Neutrophil (primary cell): ENCODE measurements at regions not wholly inside any gene's neighbourhood (a gene's known extent, or its start where the extent isn't known, plus 50 kb on each side); places are given as distances from the start of the nearest gene placed in this dataset.

Experiments
- H3K27ac ChIP-seq: fragments of 200-600 bp; sonication (generic); 2 replicates; pipeline ENCODE4 v1.5.1; 2016; ENCODE audit warnings: mild to moderate bottlenecking, moderate library complexity
- H3K27me3 ChIP-seq: fragments of 200-600 bp; sonication (generic); 2 replicates; pipeline ENCODE4 v1.6.0; 2016; ENCODE audit warnings: mild to moderate bottlenecking
- H3K36me3 ChIP-seq: fragments of 200-600 bp; sonication (generic); 2 replicates; pipeline ENCODE4 v1.5.1; 2017
- H3K4me1 ChIP-seq, 2 experiments: fragments of 200-600 bp in 1 of 2; sonication (generic) in 1 of 2; 1 replicate in 1 of 2; 2 replicates in 1 of 2; pipeline versions ENCODE4 v1.5.1 to v1.6.1; 2013 to 2016; ENCODE audit warnings: low read depth in 1 of 2, low read length in 1 of 2, mild to moderate bottlenecking in 1 of 2, moderate library complexity in 1 of 2; ENCODE audit not compliant: control insufficient read depth in 1 of 2, insufficient read depth in 1 of 2
- H3K4me3 ChIP-seq, 2 experiments: fragments of 200-600 bp in 1 of 2; sonication (generic) in 1 of 2; 1 replicate in 1 of 2; 2 replicates in 1 of 2; pipeline ENCODE4 v1.5.1; 2013 to 2016; ENCODE audit warnings: low read depth in 1 of 2, low read length in 1 of 2, mild to moderate bottlenecking in 1 of 2, moderate library complexity in 1 of 2
- H3K9me3 ChIP-seq: fragments of 200-600 bp; sonication (generic); 2 replicates; pipeline ENCODE4 v1.5.1; 2016
- CTCF ChIP-seq: fragments of 200-600 bp; sonication (generic); IDR thresholded peaks from 2 replicates; pipeline ENCODE4 v1.5.1; 2016; ENCODE audit warnings: antibody characterized with exemption

- Histone ChIP-seq H3K4me3 (no peak overlapping the region), H3K27me3 (no peaks in the 10 kb centered on the region), H3K36me3 (no peaks in the 10 kb centered on the region), H3K9me3 (no peaks in the 10 kb centered on the region), H3K27ac (no peak overlapping the region), H3K4me1 (no peaks in the 10 kb centered on the region)
- TF ChIP-seq CTCF = no peak
Measured at GRCh38 chr12:131372706-131373195, 338.1 kb upstream of the SFSWAP start.

GRCh38 chr12:131375261-131375971 lies 335.5 kb upstream of the SFSWAP start:
- no peaks in the 10 kb centered on the region for H3K4me1 ChIP-seq
- no peak overlapping the region for H3K27ac ChIP-seq
- H3K36me3 ChIP-seq = no peaks in the 10 kb centered on the region
- peaks cover 8% of the 10 kb centered on the region for H3K27me3 ChIP-seq
- H3K4me3 ChIP-seq = no peak overlapping the region
- H3K9me3 ChIP-seq = no peaks in the 10 kb centered on the region
- no peak for TF ChIP-seq CTCF

- no peak for TF ChIP-seq CTCF
- no peak overlapping the region for H3K4me3 ChIP-seq
- no peaks in the 10 kb centered on the region for H3K9me3 ChIP-seq
- H3K27ac ChIP-seq = no peak overlapping the region
- H3K27me3 ChIP-seq = peaks cover 13% of the 10 kb centered on the region
- no peaks in the 10 kb centered on the region for H3K36me3 ChIP-seq
- no peaks in the 10 kb centered on the region for H3K4me1 ChIP-seq
Measured at GRCh38 chr12:131375972-131376345, 334.9 kb upstream of the SFSWAP start.

DNA sequence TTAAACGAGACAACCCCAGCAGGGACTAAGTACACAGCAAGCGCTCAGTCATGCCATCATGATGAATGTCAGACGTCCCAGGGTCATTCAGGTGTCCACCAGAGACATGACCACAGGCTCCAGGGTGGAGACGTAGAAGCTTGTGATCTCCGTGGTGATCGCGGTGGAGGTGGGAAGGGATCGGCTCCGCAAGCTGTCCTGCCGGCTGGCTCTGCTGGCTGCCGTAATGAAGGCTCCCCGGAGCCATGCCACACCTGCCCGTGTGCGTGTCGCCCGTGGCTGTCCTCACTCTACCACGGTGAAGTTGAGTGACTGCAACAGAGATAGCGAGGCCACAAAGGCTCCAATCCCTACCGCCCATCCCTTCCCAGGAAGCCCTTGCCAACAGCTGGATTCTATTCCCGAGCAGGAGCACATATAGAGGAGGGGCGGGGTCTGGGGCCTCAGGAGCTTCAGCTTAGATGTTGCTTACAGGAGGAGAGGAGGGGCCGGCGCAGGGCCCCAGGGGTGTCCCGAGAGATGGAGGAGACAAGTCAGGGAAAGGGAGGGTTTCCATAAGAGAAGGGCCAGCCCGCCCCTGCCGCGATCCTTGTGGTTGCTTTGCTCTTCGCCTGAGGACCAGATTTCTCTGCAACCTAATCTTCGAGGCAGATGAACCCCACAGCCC lies 332.6 kb upstream of the SFSWAP start:
- no peak for TF ChIP-seq CTCF
- no peak overlapping the region for H3K4me3 ChIP-seq
- no peak overlapping the region for H3K27ac ChIP-seq
- peaks cover 21% of the 10 kb centered on the region for H3K27me3 ChIP-seq
- H3K4me1 ChIP-seq = no peaks in the 10 kb centered on the region
- H3K9me3 ChIP-seq = no peaks in the 10 kb centered on the region
- H3K36me3 ChIP-seq = no peaks in the 10 kb centered on the region

- no peak overlapping the region for H3K27ac ChIP-seq
- no peak for TF ChIP-seq CTCF
- H3K36me3 ChIP-seq = no peaks in the 10 kb centered on the region
- H3K9me3 ChIP-seq = no peaks in the 10 kb centered on the region
- H3K27me3 ChIP-seq = peaks cover 21% of the 10 kb centered on the region
- H3K4me1 ChIP-seq = no peaks in the 10 kb centered on the region
- H3K4me3 ChIP-seq = no peak overlapping the region
Measured at GRCh38 chr12:131378861-131379665, 331.8 kb upstream of the SFSWAP start.
